Activated naive CD8-positive, alpha-beta T cell treated with anti-CD3 and anti-CD28 coated beads for 36 hours (primary cell): ENCODE measurements at regions not wholly inside any gene's neighbourhood (a gene's known extent, or its start where the extent isn't known, plus 50 kb on each side); places are given as distances from the start of the nearest gene placed in this dataset.
"Not testable (repeated sequence)": the region's sequence is repeated elsewhere in the genome, so short reads cannot be mapped to it uniquely, and the experiment has no call there.

ENCODE experiments used
- DNase-seq: peaks from one replicate; pipeline ENCODE4 v3.0.0; 2021
- H3K27ac Mint-ChIP-seq: one replicate; pipeline ENCODE4 v1.8.0; 2022; ENCODE audit warnings: mild to moderate bottlenecking, moderate library complexity, mixed read lengths
- H3K27me3 Mint-ChIP-seq: one replicate; pipeline ENCODE4 v1.8.0; 2022; ENCODE audit warnings: mild to moderate bottlenecking, mixed read lengths
- H3K36me3 Mint-ChIP-seq: one replicate; pipeline ENCODE4 v1.8.0; 2021; ENCODE audit warnings: mild to moderate bottlenecking, mixed read lengths
- H3K4me1 Mint-ChIP-seq: one replicate; pipeline ENCODE4 v1.8.0; 2021; ENCODE audit warnings: mixed read lengths
- H3K4me3 Mint-ChIP-seq: one replicate; pipeline ENCODE4 v1.8.0; 2022; ENCODE audit warnings: mild to moderate bottlenecking, moderate library complexity, mixed read lengths
- H3K9me3 Mint-ChIP-seq: one replicate; pipeline ENCODE4 v1.8.0; 2022; ENCODE audit warnings: mixed read lengths

DNA sequence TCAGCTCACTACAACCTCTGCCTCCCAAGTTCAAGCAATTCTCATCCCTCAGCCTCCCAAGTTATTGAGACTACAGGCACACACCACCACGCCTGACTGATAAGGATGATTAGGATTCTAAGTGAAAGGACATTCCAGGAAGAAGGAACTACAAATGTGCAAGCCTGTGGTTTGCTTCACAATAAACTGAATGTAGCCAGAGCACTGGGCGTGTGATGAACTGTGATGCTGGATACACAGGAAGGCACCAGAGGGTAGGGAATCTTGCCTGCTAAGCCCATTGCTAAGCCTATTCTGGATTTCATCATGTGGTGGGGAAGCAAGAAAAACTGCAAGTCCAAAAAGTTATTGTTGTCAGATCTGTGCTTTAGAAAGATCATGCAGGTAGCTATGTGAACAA, 177.9 kb upstream of the KCTD7 start:
- not testable (repeated sequence) for H3K27ac Mint-ChIP-seq, H3K9me3 Mint-ChIP-seq, H3K27me3 Mint-ChIP-seq, H3K4me3 Mint-ChIP-seq, DNase-seq
- Mint-ChIP-seq H3K36me3 (peaks cover 16% of the 10 kb centered on the region), H3K4me1 (peaks cover 14% of the 10 kb centered on the region)

DNA sequence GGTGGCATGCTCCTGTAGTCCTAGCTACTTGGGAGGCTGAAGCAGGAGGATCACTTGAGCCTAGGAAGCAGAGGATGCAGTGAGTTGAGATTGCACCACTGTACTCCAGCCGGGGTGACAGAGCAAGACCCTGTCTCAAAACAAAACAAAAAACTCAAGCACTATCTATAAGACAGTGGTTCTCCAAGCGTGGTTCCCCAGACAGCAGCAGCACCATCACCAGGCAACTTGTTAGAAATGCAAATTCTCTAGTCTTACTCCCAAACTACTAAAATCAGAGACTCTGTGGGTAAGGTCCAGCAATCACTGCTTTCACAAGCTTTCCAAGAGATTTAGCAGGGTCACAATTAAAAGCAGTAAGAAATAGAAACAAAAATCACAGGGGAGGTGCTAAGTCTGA, 177.0 kb upstream of the KCTD7 start:
- H3K4me3 Mint-ChIP-seq, H3K9me3 Mint-ChIP-seq, DNase-seq, H3K27ac Mint-ChIP-seq, H3K27me3 Mint-ChIP-seq: not testable (repeated sequence)
- Mint-ChIP-seq H3K36me3 (peaks cover 16% of the 10 kb centered on the region), H3K4me1 (peaks cover 14% of the 10 kb centered on the region)

DNA sequence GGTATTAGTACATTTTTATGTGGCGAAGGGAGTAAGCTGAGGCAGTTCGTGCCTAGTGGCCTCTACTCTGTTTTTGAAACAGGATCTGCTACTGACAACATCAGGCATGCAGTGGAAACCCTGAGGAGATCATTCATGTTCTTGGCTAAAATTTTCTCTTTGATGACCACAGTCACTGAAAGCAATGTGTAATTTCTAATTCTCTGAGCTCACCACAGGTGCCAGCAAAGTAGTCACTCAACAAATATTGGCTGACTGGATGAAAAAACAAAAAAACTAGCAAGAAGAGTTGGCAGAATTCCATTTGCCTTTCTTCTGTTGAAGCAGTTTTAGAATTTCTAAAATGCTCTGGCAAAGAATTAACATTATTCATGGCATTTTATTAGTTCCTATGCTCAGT, 176.5 kb upstream of the KCTD7 start:
- Mint-ChIP-seq H3K27me3 (no peaks in the 10 kb centered on the region), H3K4me1 (peaks cover 14% of the 10 kb centered on the region), H3K36me3 (peaks cover 16% of the 10 kb centered on the region), H3K9me3 (no peaks in the 10 kb centered on the region), H3K4me3 (no peak overlapping the region), H3K27ac (no peak overlapping the region)
- DNase-seq, result no peak

DNA sequence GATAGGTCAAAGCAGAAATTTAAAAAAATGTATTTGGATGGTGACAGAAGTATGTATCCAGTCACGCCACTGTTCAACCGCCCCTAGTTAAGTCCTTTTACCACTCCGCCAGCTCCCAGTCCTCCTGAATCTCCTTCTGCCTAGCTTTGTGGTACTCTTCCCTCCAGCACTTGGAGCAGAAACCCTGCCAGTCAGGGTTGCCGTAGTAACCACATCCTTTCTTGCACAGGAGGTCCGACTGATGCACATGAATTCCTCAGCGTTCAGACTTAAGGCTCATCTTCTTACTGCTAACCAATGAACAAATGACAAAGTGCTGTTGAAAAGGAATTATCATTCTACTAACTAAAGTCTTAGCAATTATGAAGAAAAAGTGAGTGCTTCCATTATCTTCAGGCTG, 175.3 kb upstream of the KCTD7 start:
- no peak overlapping the region for H3K4me3 Mint-ChIP-seq
- no peak for DNase-seq
- peaks cover 14% of the 10 kb centered on the region for H3K4me1 Mint-ChIP-seq
- H3K27me3 Mint-ChIP-seq, result no peaks in the 10 kb centered on the region
- H3K27ac Mint-ChIP-seq, result no peak overlapping the region
- no peaks in the 10 kb centered on the region for H3K9me3 Mint-ChIP-seq
- H3K36me3 Mint-ChIP-seq, result peaks cover 16% of the 10 kb centered on the region

DNA sequence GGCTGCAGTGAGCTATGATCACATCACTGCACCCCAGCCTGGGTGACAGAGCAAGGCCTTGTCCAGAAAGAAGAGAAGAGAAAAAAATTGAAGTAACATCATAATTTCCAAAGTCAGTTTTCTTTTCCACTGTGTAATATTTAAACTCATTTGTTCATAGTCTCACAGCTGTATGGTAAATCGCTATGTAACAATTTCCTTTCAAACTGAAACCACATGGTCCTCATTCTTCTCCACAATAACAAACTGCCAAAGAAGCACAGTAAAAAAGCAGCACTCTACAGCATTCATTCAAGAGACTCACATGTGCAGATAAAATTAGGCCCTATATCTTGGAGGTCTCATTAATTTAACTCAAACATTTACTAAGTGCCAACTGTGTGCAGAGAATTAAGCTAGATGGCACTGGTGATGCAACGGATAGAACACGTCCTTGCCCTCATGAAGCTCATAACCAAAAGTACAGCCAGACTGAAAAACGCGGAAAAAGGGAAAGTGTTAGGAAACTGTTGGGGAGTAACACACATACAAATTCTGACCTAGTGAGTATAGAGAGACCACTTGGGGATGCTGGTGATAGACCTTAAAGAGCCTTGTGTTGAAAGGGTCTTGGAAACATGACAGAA, 174.0 kb upstream of the KCTD7 start:
- no peak overlapping the region for H3K4me3 Mint-ChIP-seq
- H3K27ac Mint-ChIP-seq, result peak overlapping the region; percentile 60
- H3K9me3 Mint-ChIP-seq, result no peaks in the 10 kb centered on the region
- peaks cover 16% of the 10 kb centered on the region for H3K36me3 Mint-ChIP-seq
- peaks cover 25% of the 10 kb centered on the region for H3K4me1 Mint-ChIP-seq
- no peaks in the 10 kb centered on the region for H3K27me3 Mint-ChIP-seq
- DNase-seq, result no peak

DNA sequence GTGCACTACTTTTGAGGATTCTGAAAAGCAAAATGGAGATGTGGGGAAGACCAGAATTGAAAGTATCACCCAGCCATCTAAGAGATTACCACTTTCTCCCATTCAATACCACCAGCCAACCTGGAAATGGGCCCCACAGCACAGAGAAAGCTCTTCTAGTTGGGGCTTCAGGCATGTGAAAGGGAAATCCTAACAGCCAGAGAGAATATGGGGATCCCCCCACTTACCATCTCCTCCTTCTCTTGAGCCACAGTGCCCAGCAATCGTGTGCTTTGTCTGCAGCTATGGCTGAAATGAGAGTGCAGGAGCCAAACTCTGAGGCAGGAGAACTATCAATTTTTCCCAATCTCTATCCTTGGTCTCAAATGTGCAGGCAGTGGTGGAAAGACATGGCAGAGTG, 173.2 kb upstream of the KCTD7 start:
- H3K4me1 Mint-ChIP-seq, result peaks cover 31% of the 10 kb centered on the region
- H3K27ac Mint-ChIP-seq, result peak overlapping the region; percentile 60
- DNase-seq, H3K9me3 Mint-ChIP-seq, H3K4me3 Mint-ChIP-seq, H3K27me3 Mint-ChIP-seq: not testable (repeated sequence)
- H3K36me3 Mint-ChIP-seq, result peaks cover 18% of the 10 kb centered on the region

DNA sequence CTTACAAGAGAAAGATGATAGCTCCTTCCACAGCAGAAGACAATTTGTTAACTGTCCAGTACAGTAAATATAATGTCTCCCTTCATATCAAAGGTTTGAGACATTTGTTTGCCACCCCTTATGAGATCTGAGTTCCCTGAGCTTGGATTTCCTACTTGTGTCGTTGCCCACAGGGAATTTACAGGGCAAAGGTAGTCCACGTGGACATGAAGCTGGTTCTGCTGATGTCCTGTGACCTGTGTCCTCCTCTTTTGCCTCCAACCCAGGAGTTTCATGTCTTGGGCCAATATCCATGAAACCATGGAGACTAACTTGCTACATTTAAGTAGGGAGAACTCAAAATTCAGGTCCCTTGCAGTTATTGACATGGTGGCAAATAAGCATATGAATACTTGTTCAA, 172.2 kb upstream of the KCTD7 start:
- DNase-seq, H3K9me3 Mint-ChIP-seq, H3K4me3 Mint-ChIP-seq, H3K27ac Mint-ChIP-seq, H3K27me3 Mint-ChIP-seq: not testable (repeated sequence)
- H3K4me1 Mint-ChIP-seq, result peaks cover 34% of the 10 kb centered on the region
- peaks cover 25% of the 10 kb centered on the region for H3K36me3 Mint-ChIP-seq

DNA sequence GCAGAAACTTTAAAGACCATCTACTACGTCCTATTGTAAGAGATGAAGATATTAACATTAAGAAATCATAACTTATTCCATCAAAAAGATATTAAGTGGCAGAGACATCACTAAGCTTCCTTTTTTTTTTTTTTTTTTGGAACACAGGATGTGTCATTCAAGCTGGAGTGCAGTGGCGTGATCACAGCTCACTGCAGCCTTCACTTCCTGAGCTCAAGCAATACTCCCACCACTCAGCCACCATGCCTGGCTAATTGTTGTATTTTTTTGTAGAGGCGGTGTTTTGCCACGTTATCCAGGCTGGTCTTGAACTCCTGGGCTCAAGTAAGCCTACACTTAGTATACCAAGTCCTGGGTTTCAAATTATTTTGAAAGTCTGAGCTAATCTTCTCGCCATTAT, 169.7 kb upstream of the KCTD7 start:
- not testable (repeated sequence) for H3K9me3 Mint-ChIP-seq

DNA sequence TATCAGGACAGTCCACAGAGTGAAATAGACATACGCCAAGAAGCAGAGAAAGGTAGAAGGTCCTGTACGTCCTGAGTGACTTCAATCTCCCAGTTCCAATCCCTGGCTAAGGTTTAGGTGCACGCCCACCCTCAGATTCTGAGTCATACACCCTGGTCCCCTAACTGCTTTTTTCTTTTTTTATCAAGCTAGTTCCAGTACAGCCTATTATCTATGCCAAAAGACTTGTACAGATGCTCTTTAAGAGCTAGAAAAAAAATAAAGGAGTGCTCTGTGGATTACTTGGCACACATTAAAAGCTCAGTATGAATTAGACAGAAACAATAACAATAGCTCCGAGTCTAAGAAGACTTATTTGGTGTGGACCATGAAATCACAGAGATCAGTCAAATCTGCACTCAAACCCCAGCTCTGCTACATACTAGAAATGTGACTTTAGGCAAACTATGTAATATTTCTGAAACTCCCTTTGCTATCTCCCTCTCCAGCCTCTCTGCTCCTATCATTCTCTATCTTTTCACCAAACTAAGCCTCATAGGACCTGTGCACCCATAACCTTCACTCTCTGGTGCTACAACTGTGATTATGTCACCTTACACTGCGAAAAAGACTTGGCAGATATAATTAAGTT, 168.8 kb upstream of the KCTD7 start:
- H3K9me3 Mint-ChIP-seq, DNase-seq, H3K4me3 Mint-ChIP-seq, H3K27ac Mint-ChIP-seq, H3K27me3 Mint-ChIP-seq: not testable (repeated sequence)
- Mint-ChIP-seq H3K4me1 (peaks cover 26% of the 10 kb centered on the region), H3K36me3 (peaks cover 22% of the 10 kb centered on the region)

More for the DNA sequence above, 169.7 kb upstream of the KCTD7 start:
- peaks cover 34% of the 10 kb centered on the region for H3K4me1 Mint-ChIP-seq
- not testable (repeated sequence) for H3K4me3 Mint-ChIP-seq, DNase-seq, H3K27me3 Mint-ChIP-seq
- H3K27ac Mint-ChIP-seq, result peak overlapping the region; percentile 38
- peaks cover 29% of the 10 kb centered on the region for H3K36me3 Mint-ChIP-seq

DNA sequence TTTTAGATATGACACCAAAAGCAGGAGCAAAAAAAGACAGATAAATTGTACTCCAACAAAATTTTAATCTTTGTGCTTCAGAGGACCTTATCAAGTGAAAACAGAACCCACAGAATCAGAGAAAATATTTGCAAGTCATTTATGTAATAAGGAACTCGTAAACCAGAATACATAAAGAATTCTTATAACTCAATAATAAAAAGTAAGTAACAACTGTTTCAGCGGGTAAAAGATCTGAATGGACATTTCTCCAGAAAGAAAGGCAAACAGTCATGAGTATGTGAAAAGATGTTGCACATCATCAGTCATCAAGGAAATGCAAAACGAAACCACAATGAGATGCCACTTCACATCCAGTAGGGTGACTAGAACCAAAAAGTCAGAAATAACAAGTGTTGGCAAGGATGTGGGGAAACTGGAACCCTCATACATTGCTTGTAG, 167.7 kb upstream of the KCTD7 start:
- no peak overlapping the region for H3K27ac Mint-ChIP-seq
- H3K4me1 Mint-ChIP-seq, result peaks cover 25% of the 10 kb centered on the region
- H3K27me3 Mint-ChIP-seq, result no peaks in the 10 kb centered on the region
- DNase-seq, result no peak
- H3K9me3 Mint-ChIP-seq, result peaks cover 6% of the 10 kb centered on the region
- no peak overlapping the region for H3K4me3 Mint-ChIP-seq
- H3K36me3 Mint-ChIP-seq, result peaks cover 19% of the 10 kb centered on the region

DNA sequence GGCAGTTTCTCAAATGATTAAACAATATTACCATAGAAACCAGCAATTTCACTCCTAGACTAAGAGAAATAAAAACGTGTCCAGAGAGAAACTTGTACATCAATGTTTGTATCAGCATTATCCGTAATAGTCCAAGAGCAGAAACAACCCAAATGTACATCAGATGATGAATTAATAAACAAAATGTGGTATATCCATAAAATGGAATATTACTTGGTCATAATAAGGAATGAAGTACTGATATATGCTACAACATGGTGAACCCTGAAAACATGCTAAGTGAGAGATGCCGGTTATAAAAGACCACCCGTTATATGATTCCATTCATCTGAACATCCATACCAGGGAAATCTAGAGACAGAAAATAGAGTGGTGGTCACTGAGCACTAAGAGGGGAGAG, 167.3 kb upstream of the KCTD7 start:
- not testable (repeated sequence) for DNase-seq, H3K4me3 Mint-ChIP-seq, H3K27ac Mint-ChIP-seq, H3K27me3 Mint-ChIP-seq, H3K9me3 Mint-ChIP-seq
- Mint-ChIP-seq H3K36me3 (peaks cover 19% of the 10 kb centered on the region), H3K4me1 (peaks cover 25% of the 10 kb centered on the region)

DNA sequence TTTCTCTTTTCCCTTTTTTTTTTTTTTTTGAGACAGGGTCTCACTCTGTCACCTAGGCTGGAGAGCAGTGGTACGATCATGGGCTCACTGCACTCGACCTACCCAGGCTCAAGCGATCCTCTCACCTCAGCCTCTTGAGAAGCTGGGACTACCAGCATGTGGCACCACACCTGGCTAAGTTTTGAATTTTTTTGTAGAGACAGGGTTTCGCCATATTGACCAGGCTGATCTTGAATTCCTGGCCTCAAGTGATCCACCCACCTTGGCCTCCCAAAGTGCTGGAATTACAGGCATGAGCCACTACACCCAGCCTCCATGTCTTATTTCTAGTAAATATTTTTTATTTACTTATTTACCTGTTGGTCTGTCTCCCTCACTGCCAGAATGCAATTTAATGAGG, 165.8 kb upstream of the KCTD7 start:
- H3K27ac Mint-ChIP-seq, H3K9me3 Mint-ChIP-seq, DNase-seq, H3K4me3 Mint-ChIP-seq, H3K27me3 Mint-ChIP-seq: not testable (repeated sequence)
- Mint-ChIP-seq H3K36me3 (peaks cover 19% of the 10 kb centered on the region), H3K4me1 (peaks cover 25% of the 10 kb centered on the region)

DNA sequence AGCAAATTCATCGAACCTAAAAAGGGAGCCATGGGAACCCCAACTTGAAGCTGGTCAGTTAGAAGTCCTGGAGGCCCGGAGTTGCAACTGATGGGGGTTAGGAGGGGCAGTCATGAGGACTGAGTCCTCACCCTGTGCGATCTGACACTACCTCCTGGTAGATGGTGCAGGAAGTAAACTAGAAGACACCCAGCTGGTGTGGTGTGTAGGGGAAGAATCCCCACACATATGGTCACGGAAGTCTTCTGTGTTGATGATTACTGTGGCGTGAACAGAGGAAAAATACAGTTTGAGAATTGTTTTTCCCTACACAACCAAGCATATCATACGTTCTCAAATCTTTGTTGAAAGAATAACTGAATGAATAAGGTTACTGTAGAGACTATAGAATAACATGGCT, 164.6 kb upstream of the KCTD7 start:
- Mint-ChIP-seq H3K27me3 (no peaks in the 10 kb centered on the region), H3K36me3 (peaks cover 19% of the 10 kb centered on the region), H3K9me3 (peaks cover 6% of the 10 kb centered on the region), H3K4me3 (no peak overlapping the region), H3K27ac (no peak overlapping the region), H3K4me1 (peaks cover 20% of the 10 kb centered on the region)
- no peak for DNase-seq

DNA sequence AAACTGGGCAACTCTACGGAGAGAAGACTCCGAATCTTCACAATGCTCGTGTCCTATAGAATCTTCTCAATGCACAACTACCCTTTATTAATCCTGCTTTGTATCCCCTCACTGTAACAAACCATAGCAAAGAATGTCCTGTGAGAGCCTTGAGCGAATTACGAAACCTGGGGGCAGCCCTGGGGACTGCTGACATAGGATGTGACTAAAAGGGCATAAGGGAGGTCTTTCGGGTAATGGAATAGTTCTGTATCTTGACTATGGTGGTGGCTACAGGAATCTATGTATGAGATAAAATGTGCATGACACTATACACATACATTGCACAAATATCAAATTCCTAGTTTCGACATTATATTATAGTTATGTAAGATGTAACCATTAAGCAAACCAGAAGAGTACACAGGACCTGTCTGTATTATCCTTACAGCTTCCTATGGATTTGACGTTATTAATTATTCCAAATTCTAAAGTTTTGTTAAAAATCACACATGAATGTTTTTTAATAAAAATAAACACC, 162.5 kb upstream of the KCTD7 start:
- Mint-ChIP-seq H3K9me3 (peaks cover 5% of the 10 kb centered on the region), H3K27ac (no peak overlapping the region), H3K4me3 (no peak overlapping the region), H3K27me3 (no peaks in the 10 kb centered on the region), H3K36me3 (peaks cover 13% of the 10 kb centered on the region), H3K4me1 (peaks cover 5% of the 10 kb centered on the region)
- no peak for DNase-seq

DNA sequence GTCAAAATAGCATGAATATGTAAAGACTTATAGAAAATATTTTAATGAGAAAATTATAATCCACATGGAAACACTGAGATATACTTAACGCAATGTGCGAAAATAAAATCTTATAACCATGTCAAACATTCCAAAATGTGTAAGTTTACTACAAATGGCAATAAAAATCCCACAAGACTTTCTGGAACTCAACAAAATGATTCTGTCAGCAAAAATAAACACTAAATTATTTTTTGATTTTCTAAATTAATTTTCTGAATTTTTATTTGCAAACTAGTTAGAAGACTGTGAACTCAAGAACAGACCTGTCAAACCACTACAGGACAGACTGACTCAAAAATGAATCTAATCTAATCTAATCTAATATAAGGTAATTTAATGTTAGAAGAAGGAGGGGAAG, 160.8 kb upstream of the KCTD7 start:
- no peak overlapping the region for H3K4me3 Mint-ChIP-seq
- H3K4me1 Mint-ChIP-seq, result peaks cover 5% of the 10 kb centered on the region
- no peaks in the 10 kb centered on the region for H3K36me3 Mint-ChIP-seq
- H3K27me3 Mint-ChIP-seq, result no peaks in the 10 kb centered on the region
- no peak for DNase-seq
- H3K27ac Mint-ChIP-seq, result no peak overlapping the region
- no peaks in the 10 kb centered on the region for H3K9me3 Mint-ChIP-seq

DNA sequence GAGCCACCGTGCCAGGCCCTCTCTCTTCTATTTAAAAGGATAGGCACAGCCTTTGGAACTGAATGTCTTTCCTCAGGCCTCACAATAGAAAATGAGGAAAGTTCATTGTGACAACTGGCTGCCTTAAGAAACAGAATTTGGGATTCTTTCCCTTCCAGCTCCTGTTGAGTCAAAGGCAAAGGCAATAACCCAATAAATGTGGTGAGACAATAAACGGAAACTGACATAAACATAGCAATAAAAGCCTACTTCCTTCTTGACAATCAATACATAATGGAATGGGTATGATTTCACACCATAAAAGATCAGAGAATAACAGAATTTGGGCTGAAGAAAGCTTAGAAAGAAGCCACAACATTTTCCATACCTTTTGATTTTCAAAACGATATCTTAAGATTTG, 155.6 kb upstream of the KCTD7 start:
- H3K4me1 Mint-ChIP-seq, H3K27ac Mint-ChIP-seq, H3K4me3 Mint-ChIP-seq, H3K9me3 Mint-ChIP-seq, DNase-seq, H3K36me3 Mint-ChIP-seq, H3K27me3 Mint-ChIP-seq: not testable (repeated sequence)
